K562 (cell line): ENCODE measurements at regions not wholly inside any gene's neighbourhood (a gene's known extent, or its start where the extent isn't known, plus 50 kb on each side); places are given as distances from the start of the nearest gene placed in this dataset.

Experiments used
- ATAC-seq: fragments of 200-7000 bp; cut with Tn5 transposase; 3 replicates; pipeline ENCODE4 v1.9.1; 2020; ENCODE audit warnings: moderate library complexity
- BruUV-seq: library from RNA; stranded (reverse); fragments of 400-500 nt; replicated peaks from 2 replicates; lab custom pipeline; 2021; lab: Mats Ljungman, UMichigan
- CTCF ChIA-PET: fragments of 300-600 bp; formaldehyde crosslinking; extraction: SDS; loops from one replicate; lab custom pipeline; 2021; ENCODE audit warnings: low intra/inter-chr PET ratio; lab: Yijun Ruan, JAX
- POLR2A ChIA-PET: fragments of 300-600, 350-650 bp; sonication (Branson Sonifier 250); formaldehyde crosslinking; extraction: SDS; loops from one replicate; lab custom pipeline; 2021; ENCODE audit warnings: antibody characterized with exemption, inconsistent platforms; lab: Yijun Ruan, JAX
- DNase-seq, 4 experiments: peaks; one replicate each; pipeline versions ENCODE4 v3.0.0 to v3.0.0-alpha.2; 2011 to 2018; ENCODE audit warnings: low spot score in 3 of 4, mixed read lengths in 3 of 4; ENCODE audit errors: extremely low read depth in 1 of 4
- FAIRE-seq: peaks from 2 replicates; lab custom pipeline; 2011; peaks lifted over from hg19 to GRCh38; lab: Jason Lieb, UNC
- H2AFZ ChIP-seq: 2 replicates; pipeline ENCODE4 v1.6.0; 2011; ENCODE audit warnings: low read depth, low read length, control low read depth, inconsistent platforms
- H3K27ac ChIP-seq: fragments of 200-600 bp; 3 replicates; pipeline ENCODE4 v1.8.0; 2011; ENCODE audit warnings: low read depth, mild to moderate bottlenecking, control low read depth, inconsistent platforms, low read length, moderate library complexity, mixed read lengths; ENCODE audit errors: extremely low read depth
- H3K27me3 ChIP-seq, 2 experiments: fragments of 300-600 bp in 1 of 2; 2 replicates in 1 of 2; 3 replicates in 1 of 2; pipeline versions ENCODE4 v1.6.0 to v1.8.0; 2011; ENCODE audit warnings: inconsistent platforms in 2 of 2, low read length in 2 of 2, mild to moderate bottlenecking in 1 of 2, mixed read lengths in 1 of 2, moderate library complexity in 1 of 2; ENCODE audit not compliant: control insufficient read depth in 2 of 2, insufficient read depth in 2 of 2
- H3K36me3 ChIP-seq: fragments of 300-600 bp; 3 replicates; pipeline ENCODE4 v1.8.0; 2011; ENCODE audit warnings: mild to moderate bottlenecking, low read length, inconsistent platforms; ENCODE audit not compliant: control insufficient read depth, insufficient read depth
- H3K4me1 ChIP-seq, 2 experiments: fragments of 200-600 bp in 1 of 2; replicated peaks in 1 of 2; 2 replicates in 1 of 2; 3 replicates in 1 of 2; pipeline versions ENCODE4 v1.5.1 to v1.8.0; 2011; ENCODE audit warnings: inconsistent platforms in 2 of 2, low read length in 2 of 2, mild to moderate bottlenecking in 1 of 2, mixed read lengths in 1 of 2, moderate library complexity in 1 of 2; ENCODE audit not compliant: control insufficient read depth in 2 of 2, insufficient read depth in 2 of 2
- H3K4me2 ChIP-seq: 2 replicates; pipeline ENCODE4 v1.6.1; 2011; ENCODE audit warnings: low read length, control low read depth, inconsistent platforms, mixed read lengths; ENCODE audit not compliant: insufficient read depth
- H3K4me3 ChIP-seq: fragments of 200-600 bp; sonication (generic), shearing (Covaris generic); 2 replicates; pipeline ENCODE4 v1.5.1; 2016; ENCODE audit warnings: control low read depth, inconsistent platforms
- H3K79me2 ChIP-seq: fragments of 200-600 bp; 3 replicates; pipeline ENCODE4 v1.8.0; 2011; ENCODE audit warnings: low read length, inconsistent platforms; ENCODE audit not compliant: control insufficient read depth, insufficient read depth
- H3K9ac ChIP-seq, 2 experiments: 2 replicates each; pipeline versions ENCODE4 v1.6.0 to v1.6.1; 2011; ENCODE audit warnings: low read depth in 2 of 2, low read length in 2 of 2, control low read depth in 1 of 2, inconsistent platforms in 1 of 2, mild to moderate bottlenecking in 1 of 2, mixed read lengths in 1 of 2; ENCODE audit not compliant: insufficient read depth in 1 of 2
- H3K9me1 ChIP-seq: one replicate; pipeline ENCODE4 v1.6.0; 2011; ENCODE audit warnings: inconsistent platforms, mild to moderate bottlenecking, low read length, moderate library complexity; ENCODE audit not compliant: control insufficient read depth, insufficient read depth
- H3K9me3 ChIP-seq: replicated peaks from 2 replicates; pipeline ENCODE4 v1.5.1; 2011; ENCODE audit warnings: low read depth, low read length, inconsistent platforms; ENCODE audit not compliant: control insufficient read depth, insufficient read depth
- H4K20me1 ChIP-seq: replicated peaks from 2 replicates; pipeline ENCODE4 v1.6.1; 2011; ENCODE audit warnings: low read length, inconsistent platforms, mixed read lengths; ENCODE audit not compliant: control insufficient read depth, insufficient read depth
- GABPA ChIP-seq: fragments of 200-800 bp; sonication (Bioruptor generic); conservative IDR thresholded peaks from 2 replicates; pipeline ENCODE4 v1.6.1; 2016; ENCODE audit warnings: low read depth, missing genetic modification characterization, missing compliant biosample characterization
- GTF2E2 ChIP-seq: fragments of 200-800 bp; sonication (Bioruptor generic); IDR thresholded peaks from 2 replicates; pipeline ENCODE4 v1.6.1; 2016; ENCODE audit warnings: missing genetic modification characterization, missing compliant biosample characterization
- MIER1 ChIP-seq: fragments of 450-650 bp; IDR thresholded peaks from 2 replicates; pipeline ENCODE4 v1.6.1; 2016; ENCODE audit warnings: antibody characterized with exemption, mild to moderate bottlenecking, low read depth
- NCOA6 ChIP-seq: fragments of 450-650 bp; IDR thresholded peaks from 2 replicates; pipeline ENCODE4 v1.6.1; 2017; ENCODE audit warnings: mild to moderate bottlenecking
- POLR2A ChIP-seq: fragments of 450-650 bp; conservative IDR thresholded peaks from 2 replicates; pipeline ENCODE4 v1.6.1; 2016
- U2AF2 ChIP-seq: fragments of 200-400 bp; formaldehyde crosslinking; optimal IDR thresholded peaks from 2 replicates; pipeline ENCODE3; 2017; ENCODE audit warnings: low read depth, mild to moderate bottlenecking, low read length
- VEZF1 ChIP-seq: fragments of 200-800 bp; sonication (Bioruptor generic); IDR thresholded peaks from 2 replicates; pipeline ENCODE4 v1.6.1; 2017; ENCODE audit warnings: missing genetic modification characterization, missing compliant biosample characterization
- ZFP91 ChIP-seq: sonication (generic); formaldehyde crosslinking; IDR thresholded peaks from 2 replicates; pipeline ENCODE4 v1.8.0; 2022; ENCODE audit warnings: mild to moderate bottlenecking, missing genetic modification reagents
- ZNF143 ChIP-seq: sonication (generic); formaldehyde crosslinking; IDR thresholded peaks from 2 replicates; pipeline ENCODE4 v1.9.0; 2022; ENCODE audit warnings: mild to moderate bottlenecking, missing genetic modification reagents
- ZNF174 ChIP-seq: fragments of 250-450 bp; sonication (Bioruptor Pico); IDR thresholded peaks from 2 replicates; pipeline ENCODE4 v1.4.0; 2020; ENCODE audit warnings: mild to moderate bottlenecking
- ZNF324 ChIP-seq: fragments of 250-450 bp; sonication (Bioruptor Pico); IDR thresholded peaks from 2 replicates; pipeline ENCODE4 v1.4.0; 2020; ENCODE audit warnings: mild to moderate bottlenecking
- WGBS: fragments of 100-300 bp; shearing (Covaris generic); methylation state at CpG from one replicate; pipeline ENCODE4 v1.1.6; 2016; ENCODE audit warnings: low coverage, mixed read lengths; ENCODE audit not compliant: insufficient coverage; ENCODE audit errors: missing lambda C conversion rate; 5-methylcytosine and 5-hydroxymethylcytosine counted together
- in situ Hi-C: fragments of 300-500 bp; cut with MboI; formaldehyde crosslinking; loops from 4 replicates; pipeline ENCODE4 v1.15.0; 2018; ENCODE audit warnings: inconsistent platforms, mixed read lengths
- intact Hi-C: fragments of 100-400 bp; cut with micrococcal nuclease; formaldehyde crosslinking; loops from 2 replicates; pipeline ENCODE4 v1.14.2; 2022

GRCh38 chr12:111251058-111251730 lies 117.7 kb downstream of the PHETA1 start:
- Histone ChIP-seq H3K79me2 (no peaks in the 10 kb centered on the region), H3K27me3 (peaks cover 21 to 68% of the 10 kb centered on the region in 2 experiments), H3K9me1 (no peaks in the 10 kb centered on the region), H3K4me2 (no peak overlapping the region), H3K9ac (no peak overlapping the region), H3K9me3 (no peaks in the 10 kb centered on the region), H2AFZ (no peak overlapping the region), H3K4me1 (no peaks in the 10 kb centered on the region; a peak in 1 of 5 replicates), H3K4me3 (no peak overlapping the region), H4K20me1 (no peaks in the 10 kb centered on the region; the same call in 1 of the 2 replicates), H3K27ac (no peak overlapping the region), H3K36me3 (no peaks in the 10 kb centered on the region)
- DNase-seq (no peak), ATAC-seq (no peak), FAIRE-seq (no peak)
- TF ChIP-seq ZNF143 (CRISPR knock-in tag), result no peak
- TF ChIP-seq GABPA (tag), result no peak
- no peak for TF ChIP-seq MIER1
- no peak for TF ChIP-seq U2AF2
- no peak for TF ChIP-seq ZFP91 (CRISPR knock-in tag)
- no peak for TF ChIP-seq VEZF1 (CRISPR knock-in tag)
- no peak for TF ChIP-seq GTF2E2 (tag)
- no peak for TF ChIP-seq ZNF174 (CRISPR knock-in tag)
- TF ChIP-seq POLR2A, result no peak
- TF ChIP-seq ZNF324 (CRISPR knock-in tag), result no peak
- TF ChIP-seq NCOA6, result no peak
- intact Hi-C loops, result no loop called here
- CTCF ChIA-PET, result no interaction called here
- BruUV-seq, result no TSS peak
- POLR2A ChIA-PET, result interaction anchor here (0.7 to 1.0 kb wide), 3 partner anchors 9 to 340 kb away, joined by 4 to 5 read pairs (median 5); no protein-coding TSS in a partner anchor
- 3% methylated on average over 14 of the region's 14 CpGs for WGBS
- in situ Hi-C loops, result no loop called here
